Fibroblast of pulmonary artery (primary cell): ENCODE measurements at regions not wholly inside any gene's neighbourhood (a gene's known extent, or its start where the extent isn't known, plus 50 kb on each side); places are given as distances from the start of the nearest gene placed in this dataset.

Experiments
- DNase-seq: peaks from one replicate; pipeline ENCODE4 v3.0.0-alpha.2; 2010; ENCODE audit warnings: low read depth
- H3K4me3 ChIP-seq: replicated peaks from 2 replicates; pipeline ENCODE4 v1.5.1; 2011; ENCODE audit warnings: low read depth, mild to moderate bottlenecking, control low read depth, low read length, moderate library complexity
- CTCF ChIP-seq: IDR thresholded peaks from 2 replicates; pipeline ENCODE4 v1.5.1; 2011; ENCODE audit warnings: mild to moderate bottlenecking, control low read depth, low read length, inconsistent platforms; ENCODE audit errors: missing control alignments

- no peak for DNase-seq
These were observed 289.3 kb upstream of the PLSCR5 start for GRCh38 chr3:146894406-146894805.

GRCh38 chr3:146892041-146892440, 286.9 kb upstream of the PLSCR5 start:
- no peak for DNase-seq
- no peak for TF ChIP-seq CTCF
- no peak overlapping the region for H3K4me3 ChIP-seq

More at GRCh38 chr3:146894406-146894805, 289.3 kb upstream of the PLSCR5 start:
- no peak for TF ChIP-seq CTCF
- H3K4me3 ChIP-seq: no peak overlapping the region

- H3K4me3 ChIP-seq: no peak overlapping the region
- TF ChIP-seq CTCF: no peak
- DNase-seq: no peak
These were observed 284.5 kb upstream of the PLSCR5 start for GRCh38 chr3:146889626-146890025.

- no peak for TF ChIP-seq CTCF
These were observed 283.0 kb upstream of the PLSCR5 start for GRCh38 chr3:146888176-146888575.

GRCh38 chr3:146884721-146885120, 279.6 kb upstream of the PLSCR5 start:
- no peak for DNase-seq
- H3K4me3 ChIP-seq: no peak overlapping the region
- TF ChIP-seq CTCF: no peak

More at GRCh38 chr3:146888176-146888575, 283.0 kb upstream of the PLSCR5 start:
- no peak overlapping the region for H3K4me3 ChIP-seq
- no peak for DNase-seq

GRCh38 chr3:146884296-146884695, 279.1 kb upstream of the PLSCR5 start:
- DNase-seq: no peak
- no peak for TF ChIP-seq CTCF
- no peak overlapping the region for H3K4me3 ChIP-seq

GRCh38 chr3:146883288-146883687, 278.1 kb upstream of the PLSCR5 start:
- no peak overlapping the region for H3K4me3 ChIP-seq
- DNase-seq: no peak
- no peak for TF ChIP-seq CTCF
